ENCODE measurements at regions not wholly inside any gene's neighbourhood (a gene's known extent, or its start where the extent isn't known, plus 50 kb on each side); places are given as distances from the start of the nearest gene placed in this dataset.

- DNase-seq (ENCODE audit: low read depth), result no peak
These were observed 56.4 kb upstream of the FAM20C start for GRCh38 chr7:135731-136645.

GRCh38 chr7:137094-137891 lies 55.1 kb upstream of the FAM20C start:
- no peak for DNase-seq (ENCODE audit: low read depth)

GRCh38 chr7:139131-139530 lies 53.2 kb upstream of the FAM20C start:
- DNase-seq (ENCODE audit: low read depth), result no peak

- no peak for DNase-seq (ENCODE audit: low read depth)
These were observed 52.7 kb upstream of the FAM20C start for GRCh38 chr7:139561-140243.

GRCh38 chr7:140996-141395 lies 51.4 kb upstream of the FAM20C start:
- no peak for DNase-seq (ENCODE audit: low read depth)

GRCh38 chr7:142248-142941 lies 50.0 kb upstream of the FAM20C start:
- no peak for DNase-seq (ENCODE audit: low read depth)

Measured in amniotic epithelial cell (primary cell).